ENCODE measurements at regions not wholly inside any gene's neighbourhood (a gene's known extent, or its start where the extent isn't known, plus 50 kb on each side); places are given as distances from the start of the nearest gene placed in this dataset.

GRCh38 chr11:115905341-115906000 is 401.3 kb upstream of the CADM1 start:
- no peak for DNase-seq

DNA sequence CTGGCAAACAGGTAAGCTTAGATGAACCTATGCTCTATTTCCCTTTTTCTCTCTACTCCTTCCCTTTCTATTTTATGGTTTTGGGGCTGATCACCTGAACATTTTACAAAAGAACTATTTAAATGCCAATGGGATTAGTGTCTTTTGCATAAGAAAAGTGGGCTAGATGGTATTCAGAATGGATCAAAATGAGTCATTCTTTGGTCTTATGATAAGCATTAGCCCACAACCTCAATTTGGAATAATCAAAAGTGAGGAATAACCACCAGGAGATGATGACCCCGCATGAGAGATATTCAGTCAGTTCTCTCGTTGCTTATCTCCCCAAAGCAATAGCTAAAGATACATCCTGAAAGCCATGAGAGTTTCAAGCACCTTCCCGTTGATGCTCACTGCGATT is 399.0 kb upstream of the CADM1 start:
- no peak for DNase-seq

GRCh38 chr11:115901069-115901468 is 396.9 kb upstream of the CADM1 start:
- DNase-seq: no peak

DNA sequence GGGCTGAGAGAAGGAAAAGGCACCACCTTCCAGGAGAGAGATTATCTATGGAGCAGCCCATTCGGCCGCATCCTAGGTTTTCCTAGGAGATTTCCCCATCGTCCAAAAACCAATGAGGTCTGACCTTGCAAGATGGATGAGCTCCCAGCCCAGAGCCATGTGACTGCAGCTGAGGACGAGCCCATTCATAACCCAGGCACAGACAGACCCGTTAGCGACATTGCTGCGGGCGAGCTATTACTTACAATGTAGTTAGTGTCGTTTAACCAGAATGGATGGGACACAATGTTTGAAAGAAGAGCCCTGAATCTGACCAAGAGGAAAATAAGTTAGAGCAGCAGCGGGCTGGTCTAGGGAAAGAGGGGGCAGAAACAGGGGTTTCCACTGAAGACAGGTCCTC is 395.9 kb upstream of the CADM1 start:
- DNase-seq: no peak

- no peak for DNase-seq
Observed at GRCh38 chr11:115897707-115898106, 393.5 kb upstream of the CADM1 start.

DNA sequence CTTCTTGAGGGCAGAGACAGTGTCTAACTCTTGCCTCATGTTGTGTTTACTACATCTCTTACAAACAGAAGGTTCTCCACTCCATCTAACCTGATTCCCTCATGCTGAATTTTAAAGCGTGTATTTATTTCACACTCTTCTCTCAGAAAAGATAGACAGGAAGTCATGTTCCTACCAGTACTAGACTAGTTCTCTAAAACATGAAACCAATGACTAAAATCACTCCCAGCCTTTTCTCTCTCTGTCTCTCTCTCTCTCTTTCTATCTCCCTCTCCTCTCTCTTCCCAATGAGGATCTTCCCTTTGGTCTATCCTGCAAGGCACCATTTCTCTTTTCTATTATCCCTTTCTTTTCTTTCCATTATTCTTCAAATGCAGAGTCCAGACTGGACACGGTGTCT is 391.9 kb upstream of the CADM1 start:
- no peak for DNase-seq

- DNase-seq: no peak
Observed at GRCh38 chr11:115895594-115895993, 391.4 kb upstream of the CADM1 start.

- DNase-seq: no peak
Observed at GRCh38 chr11:115894176-115894575, 390.0 kb upstream of the CADM1 start.

- DNase-seq: no peak
Observed at GRCh38 chr11:115893461-115894099, 389.4 kb upstream of the CADM1 start.

- no peak for DNase-seq
Observed at GRCh38 chr11:115892016-115892415, 387.8 kb upstream of the CADM1 start.

DNA sequence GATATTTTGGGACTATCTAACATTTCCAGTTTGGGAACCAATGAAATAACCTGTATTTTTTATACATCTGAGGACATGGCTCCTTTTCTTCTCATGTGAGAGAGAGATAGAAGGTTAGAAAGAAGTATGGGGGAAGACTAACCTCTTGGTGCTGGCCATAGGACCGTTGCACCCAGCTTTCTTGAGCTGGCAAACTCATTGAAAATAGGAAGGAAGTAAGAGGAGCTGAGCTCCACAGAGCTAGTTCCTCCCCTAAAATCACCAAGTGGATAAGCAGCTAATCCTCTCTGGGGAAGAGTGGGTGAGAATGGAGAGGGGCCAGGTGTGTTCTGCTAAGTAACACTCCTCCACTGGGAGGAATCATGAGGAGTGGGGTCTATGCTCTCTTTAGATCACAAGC is 387.4 kb upstream of the CADM1 start:
- DNase-seq: no peak

DNA sequence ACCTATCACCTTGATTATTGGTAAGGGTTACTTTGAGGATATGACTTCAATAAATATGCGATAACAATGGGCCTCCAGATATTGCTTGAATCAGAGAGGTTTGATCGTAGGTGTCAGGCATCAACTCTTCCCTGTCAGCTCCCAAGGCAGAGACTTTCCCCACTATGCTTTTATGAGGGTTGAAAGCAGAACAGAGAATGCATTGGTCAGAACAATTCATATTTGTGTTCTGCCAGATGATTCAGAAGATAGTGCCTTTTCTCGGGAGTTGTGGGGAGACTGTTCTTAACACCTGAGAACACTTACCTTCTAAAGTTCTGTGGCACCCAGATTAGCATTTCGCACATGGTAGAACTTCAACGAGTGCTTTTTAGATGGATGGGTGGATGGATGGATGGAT is 386.3 kb upstream of the CADM1 start:
- no peak for DNase-seq

DNA sequence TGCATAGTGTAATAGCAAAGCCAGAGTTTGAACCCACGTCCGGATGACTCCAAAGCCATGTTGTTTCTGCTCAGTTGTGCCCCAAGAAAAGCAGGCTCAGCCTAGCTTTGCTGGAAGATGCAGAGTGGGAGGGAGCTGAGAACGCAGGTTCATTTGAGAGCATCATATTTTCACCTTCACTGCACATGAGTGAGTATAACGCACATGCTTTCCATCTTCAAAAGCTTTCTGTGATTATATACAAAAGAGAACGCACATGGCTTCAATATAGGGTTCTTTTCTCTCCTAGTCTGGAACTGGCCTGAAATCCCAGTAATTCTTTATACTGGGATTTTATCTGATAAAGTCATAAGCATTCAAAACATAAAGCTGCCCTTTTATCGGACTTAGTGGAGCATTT is 385.5 kb upstream of the CADM1 start:
- DNase-seq: no peak

DNA sequence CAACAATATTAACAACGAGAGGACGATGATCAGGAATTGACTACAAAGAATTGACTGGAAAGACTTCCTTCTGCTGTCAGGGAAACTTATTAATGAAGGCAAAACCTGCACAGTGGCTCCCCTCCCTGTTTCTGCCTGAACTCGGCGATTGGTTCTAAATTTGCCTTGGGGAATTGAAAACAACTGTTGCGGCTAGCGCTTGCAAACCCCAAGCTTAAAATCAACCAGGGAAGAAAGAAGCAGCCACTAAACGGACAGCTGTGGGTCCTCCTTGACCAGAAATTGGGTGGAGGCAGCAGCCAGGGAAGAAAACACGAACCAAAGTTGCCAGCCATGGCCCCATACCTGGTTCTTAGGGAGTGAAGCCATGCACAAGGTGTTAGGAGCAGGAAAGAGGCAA is 383.5 kb upstream of the CADM1 start:
- no peak for DNase-seq

DNA sequence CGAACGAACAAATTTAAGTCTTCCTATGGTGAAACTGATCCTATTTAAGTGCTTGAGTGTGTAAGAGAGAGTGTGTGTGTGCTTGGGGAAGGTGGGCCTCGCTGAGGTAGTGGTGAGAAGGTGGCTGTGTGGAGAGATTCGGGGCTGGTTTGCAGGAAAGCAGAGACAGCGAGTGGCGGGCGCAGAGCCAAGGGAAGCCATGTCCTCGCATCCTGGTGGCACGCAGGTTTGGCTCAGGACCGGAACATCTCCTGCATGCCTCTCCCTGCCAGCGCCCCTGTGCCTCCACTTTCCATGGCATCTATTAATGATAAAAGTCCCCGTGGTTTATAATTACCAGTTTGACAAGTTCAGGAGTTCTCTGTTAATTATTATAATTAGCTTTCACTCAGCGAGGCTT is 383.1 kb upstream of the CADM1 start:
- DNase-seq: no peak

GRCh38 chr11:115886422-115886733 is 382.2 kb upstream of the CADM1 start:
- no peak for DNase-seq

DNA sequence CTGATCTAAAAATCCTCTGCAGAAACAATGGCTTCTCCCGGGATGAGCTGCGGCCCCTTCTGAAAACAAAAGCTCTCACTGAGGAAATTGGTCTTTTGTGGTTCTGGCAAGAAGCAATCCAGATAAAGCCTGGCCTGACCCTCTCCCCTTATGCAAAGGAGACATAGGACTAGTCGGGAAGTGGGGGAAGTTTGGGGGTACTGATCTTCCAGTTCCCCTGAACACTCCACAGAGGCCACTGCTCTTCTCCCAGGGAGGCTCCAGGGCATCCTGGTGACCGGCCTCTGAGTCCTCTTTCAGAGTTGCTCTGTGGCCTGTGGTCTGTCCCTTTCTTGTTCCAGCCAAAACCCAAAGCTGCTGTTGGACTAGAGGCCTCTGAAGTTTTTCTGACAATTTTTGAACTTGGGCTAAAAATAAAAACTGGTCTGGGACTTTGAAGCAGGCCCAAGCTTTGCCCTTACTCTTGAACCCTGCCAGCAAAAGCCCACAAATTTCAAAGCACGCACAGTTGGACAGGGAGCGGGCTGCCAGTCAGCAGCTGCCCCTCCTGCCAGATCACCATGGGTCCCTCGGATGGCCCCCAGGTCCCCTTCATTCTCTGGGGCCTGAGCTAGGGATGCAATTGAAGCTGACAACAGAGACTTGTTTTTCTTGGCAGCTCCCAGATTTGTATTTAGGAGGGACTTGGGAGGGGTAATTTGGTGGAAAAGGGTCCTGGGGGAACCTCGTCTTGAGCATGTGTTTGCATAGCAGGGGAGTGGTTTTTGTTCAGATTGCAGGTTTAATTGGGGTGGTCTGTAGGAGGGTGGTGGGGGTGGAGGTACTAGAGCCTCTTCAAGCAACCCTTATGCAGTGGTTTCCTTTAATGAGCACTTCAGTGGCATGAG is 381.6 kb upstream of the CADM1 start:
- DNase-seq: no peak

GRCh38 chr11:115884800-115885534 is 380.8 kb upstream of the CADM1 start:
- DNase-seq: no peak

- DNase-seq: no peak
Observed at GRCh38 chr11:115874843-115875242, 370.6 kb upstream of the CADM1 start.

GRCh38 chr11:115873813-115874212 is 369.6 kb upstream of the CADM1 start:
- peak; percentile 21 for DNase-seq

DNA sequence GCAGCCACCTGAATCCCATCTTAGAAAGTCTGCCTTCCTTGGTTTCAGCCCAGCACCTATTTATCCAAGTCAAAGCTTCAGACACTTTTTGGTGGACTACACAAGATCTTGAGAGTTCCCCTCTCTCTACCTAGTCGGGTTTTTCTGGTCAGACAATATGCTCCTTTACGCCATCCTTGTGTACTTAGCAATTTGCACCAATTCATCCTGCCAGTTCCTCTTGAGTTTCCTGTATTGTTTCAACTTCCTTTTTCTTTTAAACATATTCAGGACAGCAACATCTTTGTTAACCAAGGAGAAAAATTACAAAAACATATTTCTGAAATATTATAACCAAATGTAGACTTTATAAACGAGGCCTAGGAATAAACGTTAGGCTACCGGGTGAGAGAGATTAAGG is 368.2 kb upstream of the CADM1 start:
- DNase-seq: no peak

DNA sequence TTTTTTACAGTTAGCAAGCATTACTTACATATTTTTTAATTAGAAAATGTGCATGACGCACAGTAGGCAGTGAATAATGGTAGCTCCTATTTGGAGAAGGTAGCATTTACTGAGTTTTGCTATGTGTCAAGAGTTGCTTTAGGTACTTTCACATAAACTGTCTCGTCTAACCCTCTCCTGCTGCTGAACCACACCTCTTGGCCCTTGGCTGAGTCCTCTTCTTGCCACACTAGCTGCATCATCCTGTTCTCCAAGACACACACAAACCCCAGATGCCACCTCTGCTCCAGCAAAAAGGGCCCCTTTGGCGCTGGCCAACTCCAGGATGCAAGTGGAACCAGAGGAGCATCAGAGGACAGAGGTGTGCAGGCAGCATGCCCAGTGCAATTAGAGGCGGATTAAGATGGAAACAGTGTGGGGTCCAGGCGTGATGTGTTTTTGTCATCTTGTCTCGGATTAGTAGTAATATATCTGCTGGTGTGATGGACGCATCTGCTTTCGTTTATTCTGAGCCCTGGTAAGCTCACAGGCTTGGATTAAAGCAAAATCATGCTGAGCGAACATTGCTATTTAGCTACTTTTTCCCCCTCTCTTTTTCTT is 367.0 kb upstream of the CADM1 start:
- DNase-seq: no peak

DNA sequence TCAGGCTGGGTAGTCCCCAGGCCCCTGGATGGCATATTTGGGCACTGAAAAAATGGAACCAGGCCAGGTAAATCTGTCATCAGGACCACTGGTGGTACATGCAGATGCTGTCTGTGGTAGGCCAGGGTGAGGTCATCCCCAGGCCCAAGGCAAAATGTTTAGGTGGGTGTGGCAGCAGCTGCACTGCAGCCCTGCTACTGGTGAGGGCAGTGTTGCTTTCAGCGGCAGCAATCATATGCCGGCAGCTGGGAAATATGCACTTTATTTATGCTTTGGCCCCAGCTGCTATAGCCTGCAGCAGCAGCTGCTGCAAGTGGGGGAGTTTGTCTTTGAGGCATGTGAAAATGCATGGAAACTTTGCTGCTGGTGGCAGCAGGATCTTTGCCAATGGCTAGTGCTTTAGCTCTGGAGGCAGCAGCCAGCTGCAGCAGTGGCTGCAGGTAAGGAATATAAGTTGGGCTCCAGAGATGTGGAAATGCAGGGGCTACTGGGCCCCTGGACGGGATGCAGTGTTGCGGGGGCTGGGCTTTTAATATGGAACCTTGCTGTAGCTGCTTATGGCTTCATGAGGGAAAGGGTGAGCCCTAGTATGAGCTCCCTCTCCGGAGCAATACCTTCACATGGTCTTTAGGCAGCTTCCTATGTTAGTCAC is 365.7 kb upstream of the CADM1 start:
- DNase-seq: peak; percentile 65

Data from RPMI8226 (cell line).